HPDE6-E6E7 (cell line): ENCODE measurements at regions not wholly inside any gene's neighbourhood (a gene's known extent, or its start where the extent isn't known, plus 50 kb on each side); places are given as distances from the start of the nearest gene placed in this dataset.

Experiments
- DNase-seq: peaks from one replicate; pipeline ENCODE4 v3.0.0; 2011; ENCODE audit warnings: missing footprints; ENCODE audit errors: extremely low spot score

GRCh38 chr1:224846119-224846907, 83.2 kb upstream of the DNAH14 start:
- DNase-seq: no peak

GRCh38 chr1:224850446-224850845, 79.0 kb upstream of the DNAH14 start:
- no peak for DNase-seq

- DNase-seq: peak; percentile 63
These were observed 78.1 kb upstream of the DNAH14 start for GRCh38 chr1:224851210-224851847.

- DNase-seq: no peak
These were observed 77.6 kb upstream of the DNAH14 start for GRCh38 chr1:224851848-224852261.

- DNase-seq: peak; percentile 31
These were observed 76.4 kb upstream of the DNAH14 start for GRCh38 chr1:224852901-224853568.

GRCh38 chr1:224856973-224857372, 72.5 kb upstream of the DNAH14 start:
- no peak for DNase-seq

GRCh38 chr1:224859651-224860050, 69.8 kb upstream of the DNAH14 start:
- no peak for DNase-seq

GRCh38 chr1:224860488-224861338, 68.8 kb upstream of the DNAH14 start:
- DNase-seq: no peak

GRCh38 chr1:224861339-224861716, 68.1 kb upstream of the DNAH14 start:
- no peak for DNase-seq

- DNase-seq: no peak
These were observed 66.0 kb upstream of the DNAH14 start for GRCh38 chr1:224863486-224863885.

- no peak for DNase-seq
These were observed 65.5 kb upstream of the DNAH14 start for GRCh38 chr1:224864006-224864405.

- no peak for DNase-seq
These were observed 64.0 kb upstream of the DNAH14 start for GRCh38 chr1:224865510-224865909.

- DNase-seq: no peak
These were observed 62.5 kb upstream of the DNAH14 start for GRCh38 chr1:224866940-224867339.

GRCh38 chr1:224867715-224868114, 61.8 kb upstream of the DNAH14 start:
- no peak for DNase-seq

GRCh38 chr1:224872832-224873433, 56.5 kb upstream of the DNAH14 start:
- DNase-seq: no peak

- DNase-seq: no peak
These were observed 55.8 kb upstream of the DNAH14 start for GRCh38 chr1:224873434-224874369.

- DNase-seq: no peak
These were observed 54.7 kb upstream of the DNAH14 start for GRCh38 chr1:224874775-224875174.

GRCh38 chr1:224879162-224879803, 50.2 kb upstream of the DNAH14 start:
- no peak for DNase-seq
